A673 (cell line): ENCODE measurements at regions not wholly inside any gene's neighbourhood (a gene's known extent, or its start where the extent isn't known, plus 50 kb on each side); places are given as distances from the start of the nearest gene placed in this dataset.

Experiments
- EZH2 ChIP-seq: fragments of 200-600 bp; sonication (generic); IDR thresholded peaks from 2 replicates; pipeline ENCODE4 v1.6.1; 2017; ENCODE audit warnings: borderline replicate concordance, low read depth, mild to moderate bottlenecking, mixed read lengths, antibody characterized with exemption, low read length; ENCODE audit not compliant: poor library complexity, severe bottlenecking
- TF ChIP-seq, protein P1 (sequence below): fragments of 300-800, 200-600 bp; sonication (generic); conservative IDR thresholded peaks from 2 replicates; pipeline ENCODE4 v1.5.1; 2017; ENCODE audit warnings: low read depth, mild to moderate bottlenecking, antibody characterized with exemption, low read length, moderate library complexity, mixed read lengths

DNA sequence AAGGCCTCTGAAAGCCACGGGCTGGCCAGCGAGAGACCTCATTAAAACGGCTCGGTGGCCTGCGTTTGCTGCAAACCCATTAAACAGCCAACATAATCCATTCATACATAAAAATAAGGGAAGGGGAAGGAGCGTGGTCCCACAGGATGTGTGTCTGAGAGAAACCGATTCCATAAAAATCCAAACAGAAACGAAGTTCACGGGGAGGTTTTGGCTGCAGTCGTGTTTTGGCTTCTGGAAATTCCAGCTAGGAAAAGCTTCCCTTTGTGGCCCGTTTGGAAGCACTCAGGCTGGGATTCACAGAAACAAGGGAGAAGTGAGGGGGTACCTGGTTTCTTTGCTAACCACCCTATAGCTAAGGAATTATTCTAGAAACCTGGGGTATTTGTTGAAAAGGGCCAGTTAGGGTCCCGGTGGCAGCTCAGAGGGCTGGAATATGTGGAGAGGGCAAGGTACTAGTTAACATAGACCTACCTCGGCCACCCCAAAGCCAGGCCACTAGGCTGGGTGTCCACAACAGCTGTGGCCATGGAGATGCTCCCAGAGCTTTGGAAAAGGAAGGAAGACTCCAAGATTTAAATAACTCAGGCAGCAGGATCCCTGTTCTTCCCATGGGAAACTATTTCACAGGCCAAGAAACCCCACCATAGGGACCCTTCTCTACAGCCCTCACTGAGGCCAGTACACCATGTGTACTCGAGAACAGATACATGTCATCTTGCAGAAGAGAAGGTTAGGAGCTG lies 166.8 kb downstream of the BCOR start:
- TF ChIP-seq, protein P1, sequence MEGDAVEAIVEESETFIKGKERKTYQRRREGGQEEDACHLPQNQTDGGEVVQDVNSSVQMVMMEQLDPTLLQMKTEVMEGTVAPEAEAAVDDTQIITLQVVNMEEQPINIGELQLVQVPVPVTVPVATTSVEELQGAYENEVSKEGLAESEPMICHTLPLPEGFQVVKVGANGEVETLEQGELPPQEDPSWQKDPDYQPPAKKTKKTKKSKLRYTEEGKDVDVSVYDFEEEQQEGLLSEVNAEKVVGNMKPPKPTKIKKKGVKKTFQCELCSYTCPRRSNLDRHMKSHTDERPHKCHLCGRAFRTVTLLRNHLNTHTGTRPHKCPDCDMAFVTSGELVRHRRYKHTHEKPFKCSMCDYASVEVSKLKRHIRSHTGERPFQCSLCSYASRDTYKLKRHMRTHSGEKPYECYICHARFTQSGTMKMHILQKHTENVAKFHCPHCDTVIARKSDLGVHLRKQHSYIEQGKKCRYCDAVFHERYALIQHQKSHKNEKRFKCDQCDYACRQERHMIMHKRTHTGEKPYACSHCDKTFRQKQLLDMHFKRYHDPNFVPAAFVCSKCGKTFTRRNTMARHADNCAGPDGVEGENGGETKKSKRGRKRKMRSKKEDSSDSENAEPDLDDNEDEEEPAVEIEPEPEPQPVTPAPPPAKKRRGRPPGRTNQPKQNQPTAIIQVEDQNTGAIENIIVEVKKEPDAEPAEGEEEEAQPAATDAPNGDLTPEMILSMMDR, result no peak
- TF ChIP-seq EZH2, result no peak
